Dermis blood vessel endothelial cell (primary cell): ENCODE measurements at regions not wholly inside any gene's neighbourhood (a gene's known extent, or its start where the extent isn't known, plus 50 kb on each side); places are given as distances from the start of the nearest gene placed in this dataset.

ENCODE experiments used
- DNase-seq: peaks from one replicate; pipeline ENCODE4 v3.0.0; 2010

DNA sequence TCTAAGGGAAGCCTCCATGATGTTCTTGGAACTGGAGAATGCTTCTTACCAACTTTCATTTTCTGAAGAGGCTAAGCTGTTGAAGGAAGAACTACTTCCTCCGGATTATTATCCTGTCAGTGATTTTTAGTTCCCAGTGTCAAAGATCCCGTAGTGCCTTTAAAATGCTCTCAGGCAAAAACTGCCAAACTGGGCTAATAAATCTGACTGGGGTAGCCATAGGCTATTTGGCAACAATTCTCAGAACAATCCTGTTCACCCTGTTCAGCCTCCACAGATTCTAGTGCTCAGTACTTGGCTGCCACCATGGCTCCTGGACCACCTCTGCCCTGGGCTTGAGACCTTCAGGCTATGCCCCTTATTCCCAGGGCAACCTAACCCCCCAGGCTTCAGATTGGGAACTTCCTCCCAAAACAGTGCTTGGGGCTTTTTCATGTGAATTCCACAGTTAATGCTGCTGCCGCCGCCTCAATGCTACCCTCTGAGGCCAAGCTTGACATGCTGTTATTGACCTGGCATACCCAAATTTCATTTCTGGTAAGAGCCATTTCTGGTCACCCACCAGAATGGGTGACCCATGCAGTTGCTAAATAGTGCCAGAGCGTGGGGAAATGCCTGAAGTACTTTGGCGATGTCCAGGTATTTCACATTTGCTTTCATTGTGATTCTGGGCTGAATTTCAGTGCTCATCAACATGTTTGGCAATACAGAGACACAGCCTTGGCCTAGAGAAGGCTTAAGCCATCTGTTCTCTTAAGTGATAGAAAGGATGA is 110.0 kb upstream of the ARHGAP5 start:
- no peak for DNase-seq

DNA sequence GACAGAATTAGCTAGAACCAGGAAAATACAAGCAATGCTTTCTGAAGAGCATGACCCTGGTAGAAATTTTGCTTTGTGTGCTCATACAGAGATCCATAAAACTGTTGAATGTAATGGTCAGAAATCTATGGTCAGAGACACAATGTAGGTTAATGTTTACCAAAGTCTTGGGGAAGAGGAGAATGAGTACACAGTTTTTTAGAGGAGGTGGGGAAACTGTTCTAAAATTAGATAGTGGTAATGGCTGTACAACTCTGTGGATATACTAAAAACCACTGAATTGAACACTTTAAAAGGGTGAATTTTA is 109.5 kb upstream of the ARHGAP5 start:
- DNase-seq: no peak

GRCh38 chr14:31968107-31968810 is 108.8 kb upstream of the ARHGAP5 start:
- DNase-seq: no peak

- DNase-seq: no peak
Observed at GRCh38 chr14:31968956-31969698, 108.0 kb upstream of the ARHGAP5 start.

DNA sequence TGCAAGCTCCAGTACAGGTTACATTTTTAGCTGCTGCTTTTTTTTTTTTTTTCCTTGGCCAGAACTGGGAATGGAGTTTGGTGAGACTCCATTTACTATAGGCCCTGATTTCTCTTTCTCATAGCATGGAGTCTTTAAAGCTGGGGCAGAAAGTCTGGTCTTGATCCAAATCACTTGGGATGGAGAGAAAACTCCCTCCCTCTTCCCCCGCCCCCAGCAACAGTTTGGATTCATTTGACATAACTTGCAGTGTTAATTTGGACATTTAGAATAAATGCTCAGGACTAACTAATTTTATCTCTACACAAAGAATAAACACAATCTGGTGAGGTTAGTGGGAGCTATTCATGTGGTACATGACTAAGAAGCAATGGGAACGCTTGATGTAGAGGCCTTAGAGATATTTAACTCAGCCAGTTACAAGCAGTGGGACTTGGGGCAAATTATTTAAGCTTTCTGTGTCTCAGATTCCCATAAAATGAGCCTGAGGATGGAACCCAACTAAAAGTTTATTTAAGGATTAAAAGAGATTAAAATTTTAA is 107.3 kb upstream of the ARHGAP5 start:
- no peak for DNase-seq

- no peak for DNase-seq
Observed at GRCh38 chr14:31970744-31971143, 106.4 kb upstream of the ARHGAP5 start.

DNA sequence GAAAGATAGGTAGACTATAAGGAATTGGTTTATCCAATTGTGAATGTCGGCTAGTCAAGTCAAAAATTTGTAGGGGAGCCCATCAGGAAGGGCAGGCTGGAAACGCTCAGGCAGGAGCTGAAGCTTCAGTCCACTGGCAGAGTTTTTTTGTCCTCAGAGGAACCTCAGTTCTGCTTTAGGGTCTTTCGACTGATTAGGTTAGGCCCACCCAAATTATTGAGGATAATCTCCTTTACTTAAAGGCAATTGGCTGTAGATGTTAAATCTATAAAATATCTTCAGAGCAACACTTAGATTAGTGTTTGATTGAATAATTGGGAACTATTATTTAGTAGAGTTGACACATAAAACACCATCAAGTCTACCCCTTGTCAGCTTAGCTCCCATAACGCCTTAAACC is 105.5 kb upstream of the ARHGAP5 start:
- DNase-seq: no peak

- DNase-seq: no peak
Observed at GRCh38 chr14:31977001-31977556, 100.0 kb upstream of the ARHGAP5 start.

- no peak for DNase-seq
Observed at GRCh38 chr14:31978423-31978822, 98.7 kb upstream of the ARHGAP5 start.

DNA sequence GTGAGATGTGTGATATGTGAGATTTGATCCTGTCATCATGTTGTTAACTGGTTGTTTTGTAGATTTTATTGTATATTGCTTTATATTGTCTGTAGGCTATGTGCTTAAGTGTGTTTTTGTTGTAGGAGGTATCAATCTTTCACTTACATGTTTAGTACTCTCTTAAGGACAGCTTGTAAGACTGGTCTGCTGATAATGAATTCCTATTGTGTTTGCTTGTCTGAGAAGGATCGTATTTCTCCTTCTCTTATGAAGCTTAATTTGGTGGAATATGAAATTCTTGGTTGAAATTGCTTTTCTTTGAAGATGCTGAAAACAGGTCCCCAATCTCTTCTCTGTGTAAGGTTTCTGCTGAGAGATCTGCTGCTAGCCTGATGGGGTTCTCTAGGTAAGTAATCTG is 94.5 kb upstream of the ARHGAP5 start:
- no peak for DNase-seq

DNA sequence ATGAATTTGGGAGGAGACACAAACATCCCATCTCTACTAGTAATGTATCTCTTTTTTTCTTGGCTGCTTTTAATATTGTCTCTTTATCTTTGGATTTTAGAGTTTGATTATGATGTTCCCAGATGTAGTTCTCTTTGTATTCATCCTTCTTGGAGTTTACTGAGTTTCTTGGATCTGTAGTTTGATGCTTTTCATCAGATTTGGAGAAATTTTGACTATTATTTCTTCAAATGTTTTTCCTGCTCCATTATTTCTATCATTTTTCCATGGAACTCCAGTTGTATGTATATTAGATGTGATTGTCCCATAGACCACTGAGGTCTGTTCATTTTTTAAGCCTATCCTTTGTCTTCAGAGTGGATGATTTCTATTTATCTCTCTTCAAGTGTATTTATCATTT is 90.7 kb upstream of the ARHGAP5 start:
- no peak for DNase-seq

DNA sequence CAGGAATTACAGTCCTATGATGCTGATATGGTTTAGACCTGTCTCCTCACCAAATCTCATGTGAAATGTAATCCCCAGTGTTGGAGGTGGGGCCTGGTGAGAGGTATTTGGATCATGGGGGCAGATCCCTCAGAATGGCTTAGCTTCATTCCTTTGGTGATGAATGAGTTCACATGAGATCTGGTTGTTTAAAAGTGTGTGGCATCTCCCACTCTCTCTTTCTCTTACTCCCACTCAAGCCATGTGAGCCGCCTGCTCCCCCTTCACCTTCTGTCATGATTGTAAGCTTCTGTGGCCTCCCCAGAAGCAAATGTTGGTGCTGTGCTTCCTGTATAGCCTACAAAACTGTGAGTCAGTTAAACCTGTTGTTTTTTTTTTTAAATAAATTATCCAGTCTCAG is 89.4 kb upstream of the ARHGAP5 start:
- DNase-seq: no peak

GRCh38 chr14:31988244-31988643 is 88.9 kb upstream of the ARHGAP5 start:
- no peak for DNase-seq

GRCh38 chr14:31990183-31990857 is 86.8 kb upstream of the ARHGAP5 start:
- no peak for DNase-seq

GRCh38 chr14:31990926-31991572 is 86.1 kb upstream of the ARHGAP5 start:
- no peak for DNase-seq

GRCh38 chr14:31992011-31992447 is 85.1 kb upstream of the ARHGAP5 start:
- DNase-seq: no peak

DNA sequence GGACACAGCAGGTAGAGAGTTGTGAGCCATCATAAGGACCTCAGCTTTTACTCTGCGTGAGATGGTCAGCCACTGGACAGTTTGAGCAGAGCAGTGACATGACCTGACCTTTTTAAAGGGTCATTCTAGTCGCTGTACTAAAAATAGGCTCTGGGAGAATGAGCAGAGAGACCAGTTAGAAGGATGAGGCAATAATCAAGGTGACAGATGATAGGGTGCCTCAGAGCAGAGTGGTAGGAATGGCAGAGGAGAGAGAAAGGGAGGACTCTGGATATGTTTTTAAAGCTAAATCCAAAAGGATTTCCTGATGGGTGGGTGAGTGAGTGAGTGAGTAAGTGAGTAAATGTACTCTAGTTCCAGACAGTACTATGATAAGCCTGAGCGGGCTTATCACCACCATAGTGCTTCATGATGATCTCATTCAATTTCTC is 83.6 kb upstream of the ARHGAP5 start:
- DNase-seq: no peak

DNA sequence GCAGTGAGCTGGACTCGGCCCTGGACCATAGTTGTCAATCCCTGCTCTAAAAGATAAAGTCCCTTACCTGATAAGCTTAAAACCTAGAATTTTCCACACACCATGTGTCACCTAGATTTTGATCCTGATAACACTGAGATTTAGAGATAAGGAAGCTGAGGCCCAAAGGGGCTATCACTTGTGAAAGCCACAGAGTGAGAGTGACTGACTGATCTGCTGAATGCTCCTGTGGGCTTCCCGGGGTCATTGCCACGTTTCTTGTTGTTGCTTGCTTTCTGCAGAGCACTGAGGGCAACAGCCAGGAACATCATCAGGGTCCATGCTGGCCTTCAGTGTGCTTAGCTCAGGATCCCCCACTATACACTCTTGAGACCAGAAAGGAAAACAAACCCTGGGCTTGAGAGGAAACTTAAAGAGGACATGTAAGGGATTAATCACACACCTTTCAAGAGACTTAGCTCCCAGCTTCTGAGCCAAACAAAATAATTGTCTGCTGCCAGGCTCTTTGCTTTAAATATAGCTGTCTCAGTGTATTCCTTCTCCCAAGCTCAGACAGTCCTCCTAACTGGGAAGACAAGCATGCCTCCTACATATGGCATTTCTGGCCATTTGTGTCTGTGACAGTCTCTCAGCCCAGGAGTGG is 82.6 kb upstream of the ARHGAP5 start:
- DNase-seq: no peak

DNA sequence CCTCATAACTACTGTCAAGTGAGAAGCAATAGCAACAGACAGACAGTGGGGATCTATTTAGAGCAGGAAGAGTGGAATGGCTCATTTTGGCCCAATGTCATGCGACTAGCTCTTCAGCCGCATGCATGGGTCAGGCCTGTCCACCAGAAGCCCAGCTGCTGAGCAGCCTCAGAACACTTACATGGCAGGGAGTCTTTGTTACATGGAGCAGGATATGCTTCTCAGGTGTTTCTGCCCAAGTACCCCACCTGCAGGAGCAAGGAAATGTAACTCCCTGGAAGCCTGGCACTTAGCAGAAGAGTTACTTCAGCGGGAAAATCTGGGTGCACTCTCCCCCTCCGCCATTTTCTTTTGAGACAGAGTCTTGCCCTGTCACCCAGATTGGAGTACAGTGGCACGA is 73.5 kb upstream of the ARHGAP5 start:
- no peak for DNase-seq

DNA sequence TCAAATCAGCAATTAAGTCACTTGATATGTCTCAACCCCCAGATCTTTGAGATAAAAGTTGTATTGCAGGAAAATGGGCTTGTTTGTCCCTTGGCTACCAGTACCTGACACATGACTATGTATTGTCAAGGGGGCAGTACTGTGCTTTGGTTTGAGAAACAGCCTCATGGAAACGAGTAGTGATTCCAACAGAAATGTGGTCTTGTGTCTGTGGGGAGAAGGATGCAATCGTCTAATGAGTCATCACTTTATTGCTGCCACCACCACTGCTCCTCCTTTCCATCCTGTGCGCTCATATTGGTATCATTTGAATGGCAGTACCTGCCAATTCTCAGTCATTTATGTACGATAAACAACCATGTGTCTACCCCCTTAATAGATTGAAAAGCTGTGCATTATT is 72.8 kb upstream of the ARHGAP5 start:
- no peak for DNase-seq

- no peak for DNase-seq
Observed at GRCh38 chr14:32005628-32006027, 71.5 kb upstream of the ARHGAP5 start.
